HG02610 (cell line): ENCODE measurements at regions not wholly inside any gene's neighbourhood (a gene's known extent, or its start where the extent isn't known, plus 50 kb on each side); places are given as distances from the start of the nearest gene placed in this dataset.

Experiments
- ATAC-seq: cut with Tn5 transposase; IDR thresholded peaks from one replicate; pipeline ENCODE4 v1.9.1; 2021; ENCODE audit warnings: mild to moderate bottlenecking, moderate library complexity; ENCODE audit not compliant: unreplicated experiment

DNA sequence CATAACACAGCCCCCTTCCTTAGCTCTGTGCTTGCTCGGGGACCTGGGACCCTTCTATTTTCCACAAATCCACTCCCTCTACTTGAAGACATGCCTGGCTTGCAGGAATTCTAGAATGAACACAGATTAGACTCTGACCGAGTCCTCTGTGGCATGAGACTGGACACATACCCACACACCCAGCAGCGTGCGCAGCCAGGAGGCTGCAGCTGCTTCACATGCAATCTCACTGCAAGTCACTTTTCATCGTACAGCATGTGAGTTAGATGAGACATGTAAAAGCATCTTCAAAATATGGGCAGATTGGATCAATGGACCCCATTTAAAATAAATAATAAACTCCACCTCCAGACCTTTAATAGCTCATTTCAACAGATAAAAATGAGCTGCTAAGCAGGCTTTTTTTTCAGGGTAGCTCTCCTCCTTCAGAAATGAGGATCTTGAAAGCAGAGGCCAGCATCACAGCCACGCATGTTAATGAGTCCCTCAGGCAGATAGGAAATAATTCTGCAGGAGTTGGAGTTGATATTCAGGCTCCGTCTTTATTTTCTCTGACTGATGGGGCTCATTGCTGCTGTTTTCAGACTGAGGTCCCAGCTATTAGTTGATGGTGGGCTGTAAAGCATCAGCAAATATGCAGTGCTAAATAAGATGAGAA lies 215.1 kb upstream of the GGTLC1 start:
- ATAC-seq: no peak

- ATAC-seq: no peak
Observed at GRCh38 chr20:24199501-24199900, 210.9 kb upstream of the GGTLC1 start.

DNA sequence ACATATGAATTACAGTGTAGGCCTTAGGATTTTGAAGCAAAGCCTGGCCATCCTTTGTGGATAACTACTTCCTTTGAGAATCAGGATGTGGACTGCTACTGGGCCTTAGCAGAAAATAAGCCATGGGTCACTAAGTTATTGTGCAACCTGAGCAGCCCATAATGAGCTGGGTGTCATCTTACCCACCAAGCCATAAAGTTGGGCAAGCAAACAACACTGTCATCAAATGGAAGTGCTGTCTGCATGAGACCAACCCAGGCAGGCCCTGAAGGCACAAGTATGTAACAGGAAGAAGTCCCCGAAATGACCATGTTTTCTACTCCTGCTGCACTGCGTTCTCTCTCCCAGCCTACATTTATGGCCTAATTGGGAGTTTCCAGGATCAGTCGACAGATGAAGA lies 205.6 kb upstream of the GGTLC1 start:
- no peak for ATAC-seq

GRCh38 chr20:24190905-24191304 lies 202.3 kb upstream of the GGTLC1 start:
- no peak for ATAC-seq

- ATAC-seq: no peak
Observed at GRCh38 chr20:24185791-24186190, 197.2 kb upstream of the GGTLC1 start.

DNA sequence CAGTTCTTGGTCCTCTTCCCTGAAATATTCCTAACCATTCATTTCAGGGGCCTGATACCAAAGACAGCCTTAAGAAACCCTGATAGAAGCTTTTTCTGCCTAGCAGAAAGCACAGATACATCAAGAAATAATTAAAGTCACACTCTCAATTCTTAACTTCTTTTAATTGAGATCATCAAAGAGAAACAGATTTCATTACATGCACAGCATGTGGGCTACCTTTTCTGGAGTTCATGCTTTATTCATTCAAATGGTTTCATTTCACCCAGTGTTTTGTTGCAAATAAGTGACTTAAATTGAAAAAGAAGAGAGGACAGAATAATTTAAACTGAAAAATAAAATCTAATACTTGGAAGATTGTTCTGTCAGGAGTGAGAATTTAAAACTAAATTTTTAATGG lies 192.6 kb upstream of the GGTLC1 start:
- no peak for ATAC-seq

GRCh38 chr20:24169256-24169655 lies 180.7 kb upstream of the GGTLC1 start:
- ATAC-seq: no peak

GRCh38 chr20:24166412-24166811 lies 177.8 kb upstream of the GGTLC1 start:
- ATAC-seq: no peak

DNA sequence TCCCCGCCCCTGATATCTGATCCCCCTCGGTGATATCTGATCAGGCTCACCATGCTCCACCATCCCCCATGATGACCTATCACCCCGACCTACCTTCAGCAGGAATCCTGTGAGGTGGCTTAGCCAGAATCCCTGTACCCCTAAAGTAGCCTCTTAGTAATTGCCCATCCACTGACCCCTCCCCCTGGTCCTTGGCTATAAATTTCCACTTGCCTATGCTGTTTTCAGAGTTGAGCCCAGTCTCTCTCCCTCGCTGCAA lies 177.5 kb upstream of the GGTLC1 start:
- no peak for ATAC-seq

DNA sequence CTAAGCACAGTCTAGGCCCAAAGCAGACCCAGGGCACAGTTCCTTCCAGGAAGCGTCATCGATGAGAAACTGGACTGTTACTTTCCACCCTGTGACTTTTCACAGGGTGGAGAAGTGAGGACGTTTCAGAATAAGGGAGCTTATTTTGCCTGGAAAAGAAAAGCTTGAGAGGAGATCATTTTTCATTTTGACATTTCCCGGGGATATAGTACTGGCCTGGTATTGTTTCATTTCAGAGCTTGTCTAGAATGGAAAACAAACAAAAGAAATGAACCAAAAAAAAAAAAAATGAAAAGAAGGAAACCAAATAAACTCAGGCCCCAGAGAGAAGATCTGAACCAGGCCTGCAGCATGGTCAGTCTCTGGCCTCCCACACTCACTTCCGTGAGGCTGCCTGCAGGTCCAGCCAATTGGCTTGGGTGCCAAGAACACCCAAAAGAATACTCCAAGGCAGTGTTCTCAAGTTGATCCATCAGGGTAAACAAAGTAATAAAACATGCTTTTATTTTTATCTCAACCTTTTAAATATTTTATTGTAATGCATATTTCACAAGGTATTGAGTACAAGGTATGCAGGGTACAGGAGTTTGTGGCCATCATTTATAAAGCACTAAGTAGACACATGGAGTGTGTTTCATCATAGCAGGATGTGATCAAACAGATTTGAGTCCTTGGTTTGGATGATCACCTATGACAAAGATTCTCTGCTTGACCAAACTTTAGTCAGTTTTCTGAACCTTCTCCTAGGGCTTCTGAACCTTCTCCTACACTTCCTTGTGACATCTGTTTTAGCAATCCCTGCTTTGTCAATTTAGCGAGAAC lies 176.9 kb upstream of the GGTLC1 start:
- ATAC-seq: no peak

GRCh38 chr20:24164360-24164759 lies 175.8 kb upstream of the GGTLC1 start:
- no peak for ATAC-seq

DNA sequence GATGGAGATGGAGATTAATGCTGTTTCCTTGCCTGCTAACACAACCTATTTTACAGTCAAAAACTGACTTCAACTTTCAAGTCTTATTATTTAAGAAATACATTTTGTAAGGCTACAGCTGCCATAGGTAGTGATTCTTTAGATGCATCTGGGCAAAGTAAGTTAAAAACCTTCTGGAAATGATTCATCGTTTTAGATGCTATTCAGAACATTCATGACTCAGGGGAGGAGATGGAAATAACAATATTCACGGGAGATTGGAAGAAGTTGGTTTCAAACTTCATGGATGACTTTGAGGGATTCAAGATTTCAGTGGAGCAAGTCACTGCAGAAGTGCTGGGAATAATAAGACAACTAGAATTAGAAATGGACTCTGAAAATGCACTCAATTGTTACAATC lies 174.9 kb upstream of the GGTLC1 start:
- no peak for ATAC-seq

DNA sequence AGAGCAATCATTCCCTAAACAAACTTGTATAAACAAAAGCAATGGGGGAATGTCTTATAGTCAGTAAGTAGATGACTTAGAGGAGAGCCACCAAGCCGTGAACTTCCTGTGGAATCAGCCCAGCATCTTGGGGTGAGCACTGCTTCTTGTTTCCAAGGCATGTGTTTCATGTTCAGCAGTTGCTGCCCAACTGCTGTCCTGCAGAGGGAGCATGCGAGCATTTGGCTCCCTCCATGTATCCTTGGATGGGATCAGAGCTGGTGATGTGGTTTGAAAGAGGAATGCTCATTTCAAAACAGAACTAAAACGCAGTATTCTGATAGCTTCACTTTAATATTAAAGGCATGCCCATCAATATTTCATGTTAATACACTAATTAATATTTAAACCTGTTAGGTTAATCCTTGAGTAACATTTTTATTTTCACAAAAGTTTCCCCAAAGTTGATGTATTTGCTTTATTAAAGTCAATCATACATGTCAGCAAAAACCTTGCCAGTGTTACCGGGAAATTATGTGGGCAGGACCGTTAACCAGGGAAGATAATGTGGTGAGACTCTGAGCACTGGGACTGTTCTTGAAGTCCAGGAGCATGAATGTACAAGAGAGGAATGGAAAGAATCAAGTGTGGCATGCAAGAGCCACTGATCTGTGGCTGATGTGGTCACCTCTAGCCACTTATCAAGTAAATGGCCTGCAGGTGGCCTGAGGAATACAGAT lies 172.1 kb upstream of the GGTLC1 start:
- no peak for ATAC-seq

GRCh38 chr20:24158281-24158680 lies 169.7 kb upstream of the GGTLC1 start:
- no peak for ATAC-seq

DNA sequence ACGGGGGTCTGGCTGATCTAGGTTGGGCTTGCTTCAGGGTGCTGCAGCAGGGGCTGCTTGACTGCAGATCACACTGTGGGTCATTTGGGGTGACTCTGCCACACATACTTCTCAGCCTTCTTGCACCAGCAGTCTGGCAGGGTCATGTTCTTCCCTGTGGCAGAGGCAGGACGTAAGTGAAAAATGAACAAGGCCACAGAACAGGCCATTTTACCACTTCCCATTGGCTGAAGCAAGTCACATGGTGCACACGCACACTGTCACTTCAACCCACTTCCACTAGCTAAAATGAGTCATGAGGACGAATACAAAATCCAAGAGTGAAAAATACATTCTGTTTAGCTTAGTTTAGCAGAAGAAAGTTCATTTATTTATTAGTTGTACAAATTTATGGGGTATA lies 168.6 kb upstream of the GGTLC1 start:
- no peak for ATAC-seq

DNA sequence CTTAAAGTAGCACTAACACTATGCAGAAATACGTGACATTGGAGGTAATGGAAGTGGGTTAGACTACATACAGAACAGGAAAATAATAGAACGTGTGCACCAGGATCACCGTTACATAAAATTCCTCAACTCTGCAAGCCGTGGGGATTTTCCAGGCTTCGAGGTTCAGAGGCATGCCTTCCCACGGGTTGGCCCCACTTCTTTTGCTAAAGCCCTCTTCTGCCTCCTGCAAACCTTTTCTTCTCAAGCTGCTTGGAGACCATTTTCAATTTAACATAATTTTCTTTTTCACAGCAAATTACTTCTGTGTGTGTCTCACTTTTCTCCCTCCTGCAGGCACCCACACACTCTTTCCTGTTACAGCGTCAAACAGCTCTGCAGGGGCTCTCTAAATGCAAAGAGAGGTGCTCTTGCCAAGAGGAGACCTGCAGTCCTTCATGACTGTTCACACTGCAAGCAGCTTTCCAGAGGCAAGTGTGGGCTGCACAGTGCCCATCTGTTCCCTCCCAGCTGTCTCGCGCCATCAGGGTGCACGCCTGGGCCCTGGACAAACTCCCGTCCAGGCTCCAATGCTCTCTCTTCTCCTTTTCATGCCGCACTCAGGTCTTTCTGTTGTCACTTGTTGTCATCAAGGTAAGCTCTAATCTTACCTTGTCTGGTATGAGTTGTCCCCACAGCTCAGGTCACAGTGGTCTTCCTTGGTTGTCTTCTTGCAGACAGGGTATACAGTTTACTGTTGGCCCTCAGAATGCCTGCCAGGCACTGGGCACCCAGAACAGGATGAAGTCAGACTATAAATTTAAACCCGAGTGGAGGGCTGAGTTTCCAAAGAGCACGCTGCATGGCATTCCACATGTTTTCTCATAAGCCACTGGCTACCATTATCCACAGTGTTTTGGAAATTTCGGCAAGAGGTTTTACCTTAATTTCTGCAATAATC lies 164.8 kb upstream of the GGTLC1 start:
- no peak for ATAC-seq

DNA sequence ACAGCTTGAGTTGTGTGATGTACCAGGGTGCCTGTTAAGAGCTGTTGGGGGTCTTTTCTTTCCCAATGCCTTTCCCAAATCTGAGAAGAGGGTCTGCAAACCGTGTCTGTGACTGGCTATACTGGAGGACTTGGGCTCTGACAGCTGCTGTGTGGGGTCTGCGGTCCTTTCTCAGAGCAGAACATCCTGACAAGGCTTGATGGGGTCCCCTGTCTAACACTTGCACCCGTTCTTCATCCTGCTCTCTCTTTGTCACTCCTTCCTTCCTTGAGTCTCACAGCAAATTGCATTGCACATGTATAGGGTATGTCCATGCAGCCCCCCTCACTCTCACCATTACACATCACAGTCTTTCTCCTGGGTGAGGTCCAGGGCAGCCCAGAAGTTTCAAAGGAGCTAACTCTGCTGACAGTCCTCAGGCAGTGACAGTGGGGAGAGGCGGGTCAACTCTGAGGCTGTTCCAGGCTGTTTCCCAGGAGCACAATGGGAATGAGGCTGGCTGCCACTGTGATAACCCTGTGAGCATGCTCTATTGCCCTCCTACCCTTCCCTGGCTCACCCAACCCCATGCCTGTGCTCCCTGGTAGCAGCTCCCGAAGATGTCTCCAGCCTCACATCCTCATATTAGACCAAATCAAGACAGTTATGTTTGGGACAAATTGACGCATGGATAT lies 163.2 kb upstream of the GGTLC1 start:
- no peak for ATAC-seq

GRCh38 chr20:24150406-24150805 lies 161.8 kb upstream of the GGTLC1 start:
- no peak for ATAC-seq

GRCh38 chr20:24149881-24150307 lies 161.3 kb upstream of the GGTLC1 start:
- ATAC-seq: no peak

GRCh38 chr20:24149175-24149574 lies 160.6 kb upstream of the GGTLC1 start:
- no peak for ATAC-seq

DNA sequence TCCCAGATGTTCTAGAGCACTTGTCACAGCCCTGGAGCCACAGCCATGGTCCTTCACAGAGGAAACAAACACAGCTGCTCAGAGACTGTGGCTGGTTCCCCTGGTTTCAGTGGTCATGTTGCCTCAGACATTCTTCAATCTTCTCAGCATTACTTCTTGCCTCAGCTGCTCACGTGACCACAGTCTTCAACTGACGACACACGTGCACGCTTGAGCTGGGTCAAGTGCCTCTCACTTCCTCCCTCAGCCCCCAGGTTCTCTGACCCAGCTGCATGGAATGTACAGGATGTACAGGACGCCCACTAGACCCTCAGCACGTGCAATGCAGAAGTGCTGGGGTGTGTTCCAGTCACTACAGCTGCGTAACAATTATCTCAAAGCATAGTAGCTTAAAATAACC lies 159.8 kb upstream of the GGTLC1 start:
- ATAC-seq: no peak
